ENCODE measurements at regions not wholly inside any gene's neighbourhood (a gene's known extent, or its start where the extent isn't known, plus 50 kb on each side); places are given as distances from the start of the nearest gene placed in this dataset.

GRCh38 chr3:69462826-69463100, 76.9 kb upstream of the FRMD4B start:
- TF ChIP-seq CTCF (IDR thresholded peaks at IDR 0.05; ENCODE audit: borderline replicate concordance, extremely low read depth, low read length, poor library complexity, severe bottlenecking) (no peak), EZH2 (IDR thresholded peaks at IDR 0.05; ENCODE audit: borderline replicate concordance, low read depth, low read length, severe bottlenecking) (no peak)

Data from DND-41 (cell line).